ENCODE measurements at regions not wholly inside any gene's neighbourhood (a gene's known extent, or its start where the extent isn't known, plus 50 kb on each side); places are given as distances from the start of the nearest gene placed in this dataset.
A peak's percentile ranks its signal among the peaks of the same experiment; 100 is the strongest.

DNA sequence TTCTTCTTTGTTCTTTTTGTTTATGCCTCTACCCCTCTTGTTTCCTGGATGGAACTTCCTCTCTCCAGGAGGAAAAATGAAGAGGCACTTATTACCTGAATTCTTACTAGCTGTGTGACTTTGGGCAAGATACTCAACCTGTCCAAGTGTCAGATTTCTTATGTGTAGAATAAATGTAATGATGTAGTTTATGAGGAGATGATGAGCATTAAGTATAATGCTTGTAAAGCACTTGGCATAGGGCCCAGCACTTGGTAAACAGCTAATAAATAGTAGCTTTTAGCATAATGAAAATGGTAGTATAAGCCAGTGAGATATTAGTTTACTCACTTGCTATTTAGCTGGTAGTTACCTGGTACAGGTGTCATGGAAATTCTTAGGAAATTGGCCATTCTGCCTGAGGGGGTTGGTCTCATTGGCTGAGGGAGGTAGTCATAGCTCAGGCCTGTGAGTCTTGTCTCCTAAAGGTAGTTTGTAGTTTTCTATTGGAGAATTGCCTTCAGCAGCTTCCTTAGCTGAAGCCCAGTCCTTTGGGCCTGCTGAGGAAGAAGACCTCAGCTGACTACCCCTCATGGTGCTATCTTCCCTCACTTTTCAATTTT lies 133.4 kb upstream of the NABP1 start:
- intact Hi-C loops (cut with micrococcal nuclease), result no loop called here
- Mint-ChIP-seq H3K36me3 (ENCODE audit: low read depth) (no peaks in the 10 kb centered on the region), H3K4me3 (no peak overlapping the region), H3K27me3 (ENCODE audit: low read depth) (no peaks in the 10 kb centered on the region), H3K27ac (no peak overlapping the region), H3K4me1 (ENCODE audit: low read depth) (no peaks in the 10 kb centered on the region), H3K9me3 (peaks cover 5% of the 10 kb centered on the region)
- DNase-seq, result no peak
- CTCF ChIA-PET, result interaction anchor here (0.9 kb wide), 1 partner anchor 10 kb away, joined by 4 read pairs; no protein-coding TSS in a partner anchor

DNA sequence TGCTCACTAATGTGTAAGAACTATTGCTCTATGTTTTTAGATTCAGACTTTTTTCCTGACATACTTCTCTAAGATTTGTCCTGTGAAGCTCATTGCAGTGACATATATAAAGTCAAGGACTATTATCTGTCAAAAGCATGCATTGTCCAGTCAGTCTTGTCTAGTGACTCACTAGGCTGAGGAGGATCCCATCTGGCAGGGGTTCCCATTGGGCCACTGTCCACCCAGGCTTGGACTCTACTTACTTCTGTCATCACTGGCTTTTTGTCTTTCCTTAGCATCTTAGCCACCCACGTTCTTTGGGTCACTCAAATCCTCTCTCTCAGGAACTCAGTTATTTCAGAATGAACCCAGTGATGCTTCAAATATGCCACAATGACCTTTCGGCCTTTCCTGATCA lies 132.6 kb upstream of the NABP1 start:
- intact Hi-C loops (cut with micrococcal nuclease), result no loop called here
- H3K27ac Mint-ChIP-seq, result no peak overlapping the region
- CTCF ChIA-PET, result interaction anchor here (0.7 to 0.9 kb wide), 2 partner anchors 9 to 617 kb away, joined by 3 to 4 read pairs; no protein-coding TSS in a partner anchor
- no peaks in the 10 kb centered on the region for H3K36me3 Mint-ChIP-seq (ENCODE audit: low read depth)
- no peak overlapping the region for H3K4me3 Mint-ChIP-seq
- H3K9me3 Mint-ChIP-seq, result peaks cover 5% of the 10 kb centered on the region
- H3K4me1 Mint-ChIP-seq (ENCODE audit: low read depth), result no peaks in the 10 kb centered on the region
- no peak for DNase-seq
- no peaks in the 10 kb centered on the region for H3K27me3 Mint-ChIP-seq (ENCODE audit: low read depth)

DNA sequence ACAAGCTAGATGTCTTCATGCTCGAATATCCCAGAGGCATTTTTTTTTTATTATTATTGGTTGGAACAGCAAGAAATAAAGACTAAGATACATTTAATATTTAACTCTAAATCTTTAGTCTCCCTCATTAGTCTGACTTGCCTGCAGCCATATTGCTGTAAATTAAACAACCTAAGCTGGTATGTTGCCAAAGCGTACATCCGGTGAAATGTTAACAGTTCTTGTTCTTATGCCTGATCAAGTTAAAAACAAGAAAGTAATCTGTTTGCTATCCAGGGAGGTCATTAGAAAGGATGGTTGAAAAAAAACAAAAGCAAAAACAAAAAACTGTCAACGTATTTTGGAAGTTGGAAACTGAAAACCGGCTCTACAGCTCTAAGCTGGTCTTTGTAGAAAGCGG lies 125.9 kb upstream of the NABP1 start:
- intact Hi-C loops (cut with micrococcal nuclease), result loop anchor here (10.0 kb wide), 1 partner anchor 523 kb away; no protein-coding TSS in a partner anchor
- H3K4me3 Mint-ChIP-seq, result no peak overlapping the region
- no peak for DNase-seq
- peaks cover 2% of the 10 kb centered on the region for H3K4me1 Mint-ChIP-seq (ENCODE audit: low read depth)
- H3K9me3 Mint-ChIP-seq, result no peaks in the 10 kb centered on the region
- H3K27ac Mint-ChIP-seq, result no peak overlapping the region
- CTCF ChIA-PET, result interaction anchor here (0.9 to 8.9 kb wide), 5 partner anchors 13 to 610 kb away, joined by 3 to 69 read pairs (median 8); no protein-coding TSS in a partner anchor
- no peaks in the 10 kb centered on the region for H3K27me3 Mint-ChIP-seq (ENCODE audit: low read depth)
- H3K36me3 Mint-ChIP-seq (ENCODE audit: low read depth), result no peaks in the 10 kb centered on the region

DNA sequence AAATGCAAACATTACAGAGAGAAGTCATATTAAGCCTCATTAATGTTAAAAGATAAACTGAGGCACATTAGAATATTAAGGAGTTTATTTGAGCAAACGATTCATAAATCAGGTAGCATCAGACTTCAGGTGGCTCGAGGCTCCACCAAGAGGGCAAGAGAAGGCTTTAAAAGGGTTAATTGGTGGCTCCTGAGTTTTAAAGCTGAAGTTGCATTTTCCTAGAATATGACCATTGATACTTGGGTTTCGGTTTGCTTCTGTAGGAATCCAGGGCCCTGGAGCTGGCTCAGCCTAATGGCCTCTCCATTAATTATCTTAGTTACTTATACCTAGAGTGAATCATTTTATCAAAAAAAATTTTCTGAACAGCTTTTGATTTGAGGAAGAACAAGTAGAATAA lies 123.7 kb upstream of the NABP1 start:
- H3K4me3 Mint-ChIP-seq, result no peak overlapping the region
- CTCF ChIA-PET, result interaction anchor here (0.5 to 8.9 kb wide), 17 partner anchors 9 to 944 kb away, joined by 3 to 69 read pairs (median 3); no protein-coding TSS in a partner anchor
- H3K36me3 Mint-ChIP-seq (ENCODE audit: low read depth), result no peaks in the 10 kb centered on the region
- no peaks in the 10 kb centered on the region for H3K27me3 Mint-ChIP-seq (ENCODE audit: low read depth)
- intact Hi-C loops (cut with micrococcal nuclease), result loop anchor here (10.0 kb wide), 1 partner anchor 521 kb away; no protein-coding TSS in a partner anchor
- DNase-seq, result no peak
- no peak overlapping the region for H3K27ac Mint-ChIP-seq
- peaks cover 2% of the 10 kb centered on the region for H3K4me1 Mint-ChIP-seq (ENCODE audit: low read depth)
- no peaks in the 10 kb centered on the region for H3K9me3 Mint-ChIP-seq

DNA sequence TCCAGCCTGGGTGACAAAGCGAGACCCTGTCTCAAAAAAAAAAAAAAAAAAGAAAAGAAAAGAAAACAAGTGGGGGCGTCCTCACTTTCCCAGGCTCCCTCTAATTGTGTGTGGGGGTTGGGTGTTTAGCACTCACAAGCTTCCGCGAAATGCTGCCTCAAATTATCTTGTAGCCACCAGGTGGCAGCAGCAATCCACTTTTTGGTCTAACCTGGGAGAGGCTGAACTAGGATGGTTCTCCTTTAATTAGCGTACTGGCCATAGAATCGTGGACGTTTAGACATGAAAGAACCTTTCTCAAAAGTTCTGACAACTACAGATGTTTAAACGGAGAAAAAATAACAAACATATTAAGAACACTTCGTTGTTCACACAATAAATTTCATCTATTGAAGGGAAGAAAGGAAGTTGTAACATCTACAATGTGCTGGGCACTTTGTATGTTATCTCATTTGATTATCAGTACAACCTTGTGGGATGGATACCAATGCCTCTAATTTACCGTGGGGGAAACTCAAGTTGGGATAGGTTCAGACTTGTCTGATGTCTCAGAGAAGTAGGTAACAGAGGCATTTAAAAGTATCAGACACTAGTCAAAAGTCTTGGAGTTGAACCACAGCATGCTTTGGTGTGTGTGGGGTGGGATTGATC lies 122.7 kb upstream of the NABP1 start:
- no peaks in the 10 kb centered on the region for H3K9me3 Mint-ChIP-seq
- CTCF ChIA-PET, result interaction anchor here (0.5 to 8.9 kb wide), 22 partner anchors 10 to 1086 kb away, joined by 3 to 69 read pairs (median 3); no protein-coding TSS in a partner anchor
- no peak overlapping the region for H3K4me3 Mint-ChIP-seq
- H3K27ac Mint-ChIP-seq, result no peak overlapping the region
- intact Hi-C loops (cut with micrococcal nuclease), result loop anchor here (1.0 to 10.0 kb wide), 3 partner anchors 257 to 607 kb away; no protein-coding TSS in a partner anchor
- H3K4me1 Mint-ChIP-seq (ENCODE audit: low read depth), result peaks cover 2% of the 10 kb centered on the region
- H3K36me3 Mint-ChIP-seq (ENCODE audit: low read depth), result no peaks in the 10 kb centered on the region
- peak; percentile 93 for DNase-seq
- H3K27me3 Mint-ChIP-seq (ENCODE audit: low read depth), result no peaks in the 10 kb centered on the region

DNA sequence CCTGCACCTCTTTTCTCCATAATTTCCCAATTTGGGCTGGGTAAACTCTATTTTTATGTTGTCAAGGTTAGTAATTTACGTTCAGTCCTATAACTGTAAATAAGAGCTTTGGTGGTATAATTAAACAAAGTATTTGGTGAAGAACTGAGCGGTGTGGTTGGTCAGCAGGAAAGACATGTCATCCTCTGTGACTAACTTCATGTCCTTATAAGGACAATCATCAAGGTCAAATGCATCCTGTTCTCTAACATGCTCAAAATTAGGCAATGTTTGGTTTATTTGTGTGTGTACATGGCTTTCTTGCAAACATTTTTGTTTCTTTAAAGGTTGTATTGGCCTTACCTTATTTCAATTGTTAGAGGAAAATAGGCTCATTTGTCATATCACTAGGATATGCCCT lies 121.5 kb upstream of the NABP1 start:
- H3K4me3 Mint-ChIP-seq, result no peak overlapping the region
- no peaks in the 10 kb centered on the region for H3K9me3 Mint-ChIP-seq
- intact Hi-C loops (cut with micrococcal nuclease), result loop anchor here (10.0 kb wide), 1 partner anchor 518 kb away; no protein-coding TSS in a partner anchor
- DNase-seq, result no peak
- H3K36me3 Mint-ChIP-seq (ENCODE audit: low read depth), result no peaks in the 10 kb centered on the region
- H3K4me1 Mint-ChIP-seq (ENCODE audit: low read depth), result peaks cover 2% of the 10 kb centered on the region
- CTCF ChIA-PET, result interaction anchor here (0.7 to 8.9 kb wide), 8 partner anchors 9 to 606 kb away, joined by 3 to 69 read pairs (median 8); no protein-coding TSS in a partner anchor
- H3K27me3 Mint-ChIP-seq (ENCODE audit: low read depth), result no peaks in the 10 kb centered on the region
- H3K27ac Mint-ChIP-seq, result no peak overlapping the region

DNA sequence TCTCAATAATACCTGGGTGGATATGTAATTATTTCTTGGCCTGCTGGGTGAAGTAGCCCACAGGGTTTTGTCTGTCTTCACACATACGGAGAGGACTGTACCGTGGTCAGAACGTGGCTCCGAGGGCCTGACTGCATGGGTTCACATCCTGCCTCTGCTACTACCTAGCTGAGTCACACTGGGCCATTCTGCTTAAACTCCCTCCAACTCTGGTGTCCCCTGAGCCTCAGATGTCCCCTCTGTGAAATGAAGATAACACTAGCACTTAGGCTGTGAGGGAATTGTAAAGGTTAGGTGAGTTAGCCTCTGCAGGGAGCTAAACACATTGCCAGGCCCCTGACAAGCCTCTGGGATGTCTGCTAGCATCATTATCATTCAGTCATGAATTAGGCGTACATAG lies 120.1 kb upstream of the NABP1 start:
- peaks cover 2% of the 10 kb centered on the region for H3K4me1 Mint-ChIP-seq (ENCODE audit: low read depth)
- CTCF ChIA-PET, result interaction anchor here (0.9 to 8.9 kb wide), 3 partner anchors 134 to 605 kb away, joined by 3 to 69 read pairs (median 5); no protein-coding TSS in a partner anchor
- no peak overlapping the region for H3K27ac Mint-ChIP-seq
- H3K9me3 Mint-ChIP-seq, result no peaks in the 10 kb centered on the region
- intact Hi-C loops (cut with micrococcal nuclease), result loop anchor here (10.0 kb wide), 1 partner anchor 517 kb away; no protein-coding TSS in a partner anchor
- H3K4me3 Mint-ChIP-seq, result no peak overlapping the region
- no peaks in the 10 kb centered on the region for H3K36me3 Mint-ChIP-seq (ENCODE audit: low read depth)
- no peak for DNase-seq
- H3K27me3 Mint-ChIP-seq (ENCODE audit: low read depth), result no peaks in the 10 kb centered on the region

DNA sequence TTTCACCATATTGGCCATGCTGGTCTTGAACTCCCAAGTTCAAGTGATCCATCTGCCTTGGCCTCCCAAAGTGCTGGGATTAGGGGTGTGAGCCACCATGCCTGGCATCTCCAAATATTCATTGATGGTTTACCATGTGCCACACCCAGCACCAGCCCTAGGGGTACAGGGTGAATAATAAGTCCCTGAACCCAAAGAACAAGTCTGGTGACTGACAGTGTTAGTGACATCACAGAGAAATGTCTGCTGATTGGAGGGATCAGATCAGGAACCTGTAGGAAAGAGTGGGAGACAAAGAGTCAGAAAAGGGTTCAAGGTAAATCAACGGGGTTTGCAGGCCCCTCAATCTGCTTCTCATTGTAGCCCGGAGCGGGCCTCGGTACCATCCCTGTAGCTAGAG lies 118.4 kb upstream of the NABP1 start:
- CTCF ChIA-PET, result interaction anchor here (0.6 to 1.7 kb wide), 4 partner anchors 132 to 420 kb away, joined by 3 to 7 read pairs (median 4); no protein-coding TSS in a partner anchor
- Mint-ChIP-seq H3K4me1 (ENCODE audit: low read depth) (peaks cover 2% of the 10 kb centered on the region), H3K36me3 (ENCODE audit: low read depth) (no peaks in the 10 kb centered on the region), H3K27ac (no peak overlapping the region), H3K4me3 (no peak overlapping the region), H3K9me3 (no peaks in the 10 kb centered on the region), H3K27me3 (ENCODE audit: low read depth) (peaks cover 3% of the 10 kb centered on the region)
- no peak for DNase-seq
- intact Hi-C loops (cut with micrococcal nuclease), result loop anchor here (10.0 kb wide), 1 partner anchor 515 kb away; no protein-coding TSS in a partner anchor

DNA sequence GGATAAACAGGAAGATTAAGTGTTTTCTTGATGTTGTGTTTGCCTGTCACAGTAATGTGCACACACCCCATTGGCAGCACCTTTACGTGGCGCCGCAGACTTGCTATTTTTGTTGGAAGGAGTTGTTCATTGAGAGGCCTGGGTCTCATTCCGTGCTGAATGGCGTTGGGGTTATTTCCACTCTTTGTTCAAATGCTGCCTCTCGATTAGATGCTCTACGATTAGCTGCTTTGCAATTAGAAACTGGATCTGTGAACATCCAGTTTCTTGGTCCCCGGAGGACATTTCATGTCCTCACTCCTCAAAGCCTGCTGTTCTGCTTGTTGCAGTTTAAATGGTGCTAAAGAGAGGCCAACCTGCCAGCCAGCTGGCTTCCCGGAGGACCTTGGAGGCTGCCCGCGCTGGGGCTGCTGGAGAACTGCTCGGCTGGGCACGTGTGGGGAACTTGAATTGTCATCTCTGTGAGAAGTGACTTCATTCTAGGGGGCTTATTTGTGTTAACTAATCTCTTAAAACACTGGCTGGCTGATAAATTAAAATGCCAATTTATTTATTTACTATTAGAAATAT lies 117.4 kb upstream of the NABP1 start:
- CTCF ChIA-PET, result interaction anchor here (0.6 to 1.4 kb wide), 4 partner anchors 198 to 602 kb away, joined by 3 to 4 read pairs (median 4); no protein-coding TSS in a partner anchor
- Mint-ChIP-seq H3K4me1 (ENCODE audit: low read depth) (peaks cover 2% of the 10 kb centered on the region), H3K36me3 (ENCODE audit: low read depth) (no peaks in the 10 kb centered on the region), H3K27me3 (ENCODE audit: low read depth) (peaks cover 8% of the 10 kb centered on the region), H3K4me3 (no peak overlapping the region), H3K9me3 (no peaks in the 10 kb centered on the region), H3K27ac (no peak overlapping the region)
- no peak for DNase-seq
- intact Hi-C loops (cut with micrococcal nuclease), result loop anchor here (10.0 kb wide), 1 partner anchor 454 kb away; no protein-coding TSS in a partner anchor

DNA sequence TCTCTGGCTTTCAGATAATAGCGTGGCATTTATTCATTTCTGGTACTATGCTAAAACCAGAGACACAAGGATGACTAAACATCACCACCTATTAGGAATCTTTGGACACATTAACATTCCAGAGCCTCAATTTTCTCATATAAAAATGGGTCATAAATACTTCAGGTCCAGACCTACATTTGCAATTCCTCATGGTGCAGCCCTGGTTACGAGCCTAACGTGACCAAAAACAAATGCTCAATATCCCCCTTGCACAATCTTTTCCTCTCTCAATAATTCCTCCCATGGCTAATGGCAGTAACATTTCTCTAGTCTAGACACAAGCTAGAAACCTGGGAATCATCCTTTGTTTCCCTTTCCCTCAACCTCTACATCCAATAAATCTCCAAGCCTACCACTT lies 112.8 kb upstream of the NABP1 start:
- no peaks in the 10 kb centered on the region for H3K36me3 Mint-ChIP-seq (ENCODE audit: low read depth)
- H3K4me3 Mint-ChIP-seq, result no peak overlapping the region
- no peak for DNase-seq
- intact Hi-C loops (cut with micrococcal nuclease), result loop anchor here (10.0 kb wide), 1 partner anchor 450 kb away; no protein-coding TSS in a partner anchor
- no peak overlapping the region for H3K27ac Mint-ChIP-seq
- peaks cover 11% of the 10 kb centered on the region for H3K27me3 Mint-ChIP-seq (ENCODE audit: low read depth)
- peaks cover 7% of the 10 kb centered on the region for H3K4me1 Mint-ChIP-seq (ENCODE audit: low read depth)
- CTCF ChIA-PET, result interaction anchor here (1.2 to 4.9 kb wide), 2 partner anchors 11 to 400 kb away, joined by 3 to 34 read pairs; no protein-coding TSS in a partner anchor
- H3K9me3 Mint-ChIP-seq, result no peaks in the 10 kb centered on the region

DNA sequence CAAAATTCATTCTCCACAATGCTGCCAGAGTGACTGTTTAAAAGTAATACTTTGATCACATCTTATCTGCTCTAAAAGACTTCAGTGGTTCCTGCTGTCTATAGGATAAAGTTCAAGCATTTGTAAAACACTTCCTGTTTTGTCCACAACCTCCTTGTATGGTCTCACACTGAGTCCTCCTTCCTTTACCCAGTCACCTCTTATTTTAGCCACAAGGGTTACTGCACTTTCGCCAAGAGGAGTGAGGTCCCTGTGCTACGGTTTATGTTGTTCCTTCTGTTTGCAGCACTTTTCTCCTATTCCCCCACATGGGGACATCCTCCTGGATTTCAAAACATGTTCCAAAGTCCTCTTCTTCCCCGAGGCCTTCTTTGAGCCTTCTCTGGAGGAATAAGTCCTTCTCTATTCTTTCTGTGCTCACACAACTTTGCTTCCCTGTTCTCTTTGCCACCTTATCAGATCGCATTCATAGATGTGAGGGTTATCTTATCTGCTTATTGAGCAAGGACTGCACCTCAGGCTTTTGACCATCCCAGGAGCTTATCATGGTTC lies 112.2 kb upstream of the NABP1 start:
- intact Hi-C loops (cut with micrococcal nuclease), result loop anchor here (1.0 to 10.0 kb wide), 3 partner anchors 126 to 597 kb away; no protein-coding TSS in a partner anchor
- no peak overlapping the region for H3K4me3 Mint-ChIP-seq
- H3K4me1 Mint-ChIP-seq (ENCODE audit: low read depth), result peaks cover 13% of the 10 kb centered on the region
- H3K9me3 Mint-ChIP-seq, result no peaks in the 10 kb centered on the region
- no peak for DNase-seq
- H3K27me3 Mint-ChIP-seq (ENCODE audit: low read depth), result peaks cover 11% of the 10 kb centered on the region
- CTCF ChIA-PET, result interaction anchor here (0.5 to 4.9 kb wide), 13 partner anchors 12 to 597 kb away, joined by 3 to 34 read pairs (median 3); no protein-coding TSS in a partner anchor
- H3K27ac Mint-ChIP-seq, result no peak overlapping the region
- H3K36me3 Mint-ChIP-seq (ENCODE audit: low read depth), result no peaks in the 10 kb centered on the region
